ENCODE measurements at regions not wholly inside any gene's neighbourhood (a gene's known extent, or its start where the extent isn't known, plus 50 kb on each side); places are given as distances from the start of the nearest gene placed in this dataset.

DNA sequence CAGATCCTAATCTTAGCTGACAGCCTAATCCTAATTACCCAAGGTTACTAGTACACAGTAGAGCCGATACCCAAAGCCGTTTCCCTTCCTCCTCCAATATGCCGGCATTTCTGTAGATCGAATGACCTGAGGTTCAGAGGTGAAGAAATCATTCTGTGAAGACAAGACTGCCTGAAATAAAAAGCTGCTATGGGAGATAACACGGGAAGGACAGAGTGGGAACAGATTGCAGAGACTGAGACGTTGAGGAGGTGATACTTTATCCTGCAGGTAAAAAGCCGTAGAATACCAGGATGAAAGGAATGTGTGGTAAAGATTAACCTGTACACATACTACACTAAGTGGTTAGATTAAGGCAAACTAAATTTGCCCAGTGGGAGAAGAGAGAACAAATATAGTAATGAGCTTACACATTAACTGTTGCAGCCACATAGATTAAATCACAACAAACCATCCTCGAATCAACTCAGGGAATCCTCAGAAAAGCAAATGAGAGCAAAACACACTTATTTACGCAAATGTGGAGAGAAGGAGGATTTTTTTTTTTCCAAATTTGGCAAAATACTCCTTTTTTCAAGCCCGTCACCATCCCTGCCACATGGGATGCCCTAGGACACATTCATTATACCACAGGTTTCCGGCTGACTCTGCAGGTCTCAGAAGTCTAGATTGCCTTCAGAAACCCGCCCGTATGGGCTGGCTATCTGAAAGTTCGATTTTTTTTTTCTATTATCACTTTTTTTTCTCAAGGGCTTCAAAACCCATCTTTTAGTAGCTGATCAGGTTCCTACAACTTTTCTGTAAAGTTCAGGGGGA, 188.0 kb downstream of the TTC8 start:
- no peak overlapping the region for H3K9ac ChIP-seq (ENCODE audit: low read length)
- no peak for FAIRE-seq

DNA sequence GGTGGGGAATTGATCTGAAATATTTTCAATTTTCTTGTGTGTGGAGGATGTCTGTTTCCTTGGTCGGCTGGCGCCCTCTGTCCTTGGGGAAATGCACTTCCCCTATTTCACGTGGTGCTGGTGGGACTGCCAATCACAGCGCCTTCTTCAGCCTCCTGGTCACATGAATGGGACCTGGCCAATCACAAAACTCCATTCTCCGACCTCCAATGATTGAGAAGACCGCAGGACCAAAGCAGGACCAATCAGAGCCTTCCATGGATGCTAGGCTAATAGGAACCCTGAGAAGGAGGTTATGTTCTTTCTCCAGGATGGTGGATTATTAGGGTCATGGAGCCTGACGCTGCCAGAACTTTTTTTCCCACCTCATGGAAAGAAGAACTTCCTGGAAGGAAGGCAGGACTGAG, 188.7 kb downstream of the TTC8 start:
- H3K36me3 Mint-ChIP-seq (ENCODE audit: low read depth, unreplicated experiment), result no peaks in the 10 kb centered on the region
- no peaks in the 10 kb centered on the region for H3K4me1 Mint-ChIP-seq (ENCODE audit: low read depth, unreplicated experiment)
- no peak overlapping the region for H3K4me2 ChIP-seq (ENCODE audit: low read length)
- H3K36me3 ChIP-seq (ENCODE audit: insufficient read depth, low read length), result no peaks in the 10 kb centered on the region
- H3K27ac ChIP-seq (ENCODE audit: low read depth, low read length), result no peak overlapping the region
- no peaks in the 10 kb centered on the region for H3K4me1 ChIP-seq (ENCODE audit: insufficient read depth, low read length)
- H3K4me3 ChIP-seq (ENCODE audit: insufficient read depth, low read depth, low read length), result no peak overlapping the region
- no peaks in the 10 kb centered on the region for H4K20me1 ChIP-seq (ENCODE audit: insufficient read depth, low read length)
- TF ChIP-seq, protein P1, sequence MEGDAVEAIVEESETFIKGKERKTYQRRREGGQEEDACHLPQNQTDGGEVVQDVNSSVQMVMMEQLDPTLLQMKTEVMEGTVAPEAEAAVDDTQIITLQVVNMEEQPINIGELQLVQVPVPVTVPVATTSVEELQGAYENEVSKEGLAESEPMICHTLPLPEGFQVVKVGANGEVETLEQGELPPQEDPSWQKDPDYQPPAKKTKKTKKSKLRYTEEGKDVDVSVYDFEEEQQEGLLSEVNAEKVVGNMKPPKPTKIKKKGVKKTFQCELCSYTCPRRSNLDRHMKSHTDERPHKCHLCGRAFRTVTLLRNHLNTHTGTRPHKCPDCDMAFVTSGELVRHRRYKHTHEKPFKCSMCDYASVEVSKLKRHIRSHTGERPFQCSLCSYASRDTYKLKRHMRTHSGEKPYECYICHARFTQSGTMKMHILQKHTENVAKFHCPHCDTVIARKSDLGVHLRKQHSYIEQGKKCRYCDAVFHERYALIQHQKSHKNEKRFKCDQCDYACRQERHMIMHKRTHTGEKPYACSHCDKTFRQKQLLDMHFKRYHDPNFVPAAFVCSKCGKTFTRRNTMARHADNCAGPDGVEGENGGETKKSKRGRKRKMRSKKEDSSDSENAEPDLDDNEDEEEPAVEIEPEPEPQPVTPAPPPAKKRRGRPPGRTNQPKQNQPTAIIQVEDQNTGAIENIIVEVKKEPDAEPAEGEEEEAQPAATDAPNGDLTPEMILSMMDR (IDR thresholded peaks at IDR 0.05; ENCODE audit: insufficient read depth, low read depth, low read length), result peak; percentile 13
- TF ChIP-seq EZH2 (IDR thresholded peaks at IDR 0.05; ENCODE audit: insufficient read depth, low read length), result no peak
- H3K9me3 Mint-ChIP-seq (ENCODE audit: unreplicated experiment), result peaks cover 2% of the 10 kb centered on the region
- DNase-seq (ENCODE audit: low read depth) (no peak), FAIRE-seq (no peak)
- H3K4me3 Mint-ChIP-seq (ENCODE audit: unreplicated experiment), result no peak overlapping the region
- no peaks in the 10 kb centered on the region for H3K9me3 ChIP-seq (ENCODE audit: insufficient read depth, low read depth, low read length)
- no peak overlapping the region for H3K27ac Mint-ChIP-seq (ENCODE audit: unreplicated experiment)
- no peaks in the 10 kb centered on the region for H3K27me3 ChIP-seq (ENCODE audit: insufficient read depth, low read length)
- no peak overlapping the region for H2AFZ ChIP-seq (ENCODE audit: low read depth, low read length)
- no peaks in the 10 kb centered on the region for H3K27me3 Mint-ChIP-seq (ENCODE audit: low read depth, unreplicated experiment)
- H3K79me2 ChIP-seq (ENCODE audit: insufficient read depth, low read length), result no peaks in the 10 kb centered on the region
- H3K9ac ChIP-seq (ENCODE audit: low read length), result no peak overlapping the region

More for the DNA sequence above, 188.0 kb downstream of the TTC8 start:
- Histone ChIP-seq H4K20me1 (ENCODE audit: insufficient read depth, low read length) (no peaks in the 10 kb centered on the region), H3K36me3 (ENCODE audit: insufficient read depth, low read length) (no peaks in the 10 kb centered on the region), H3K79me2 (ENCODE audit: insufficient read depth, low read length) (no peaks in the 10 kb centered on the region), H3K4me3 (ENCODE audit: insufficient read depth, low read depth, low read length) (no peak overlapping the region), H3K4me2 (ENCODE audit: low read length) (no peak overlapping the region), H2AFZ (ENCODE audit: low read depth, low read length) (no peak overlapping the region), H3K27ac (ENCODE audit: low read depth, low read length) (no peak overlapping the region), H3K27me3 (ENCODE audit: insufficient read depth, low read length) (no peaks in the 10 kb centered on the region), H3K9me3 (ENCODE audit: insufficient read depth, low read depth, low read length) (no peaks in the 10 kb centered on the region), H3K4me1 (ENCODE audit: insufficient read depth, low read length) (no peaks in the 10 kb centered on the region)
- DNase-seq (ENCODE audit: low read depth), result no peak
- Mint-ChIP-seq H3K27me3 (ENCODE audit: low read depth, unreplicated experiment) (no peaks in the 10 kb centered on the region), H3K27ac (ENCODE audit: unreplicated experiment) (no peak overlapping the region), H3K36me3 (ENCODE audit: low read depth, unreplicated experiment) (no peaks in the 10 kb centered on the region), H3K4me3 (ENCODE audit: unreplicated experiment) (no peak overlapping the region), H3K4me1 (ENCODE audit: low read depth, unreplicated experiment) (peaks cover 2% of the 10 kb centered on the region), H3K9me3 (ENCODE audit: unreplicated experiment) (peaks cover 2% of the 10 kb centered on the region)
- TF ChIP-seq, protein P1 (IDR thresholded peaks at IDR 0.05; ENCODE audit: insufficient read depth, low read depth, low read length), result no peak
- TF ChIP-seq EZH2 (IDR thresholded peaks at IDR 0.05; ENCODE audit: insufficient read depth, low read length), result no peak

Measured in astrocyte (in vitro differentiated cells and primary cell).